H1 (cell line): ENCODE measurements at regions not wholly inside any gene's neighbourhood (a gene's known extent, or its start where the extent isn't known, plus 50 kb on each side); places are given as distances from the start of the nearest gene placed in this dataset.

Experiments
- BACH1 ChIP-seq: IDR thresholded peaks from 2 replicates; pipeline ENCODE4 v1.6.1; 2012; ENCODE audit warnings: low read length, improper control_type of control experiment
- BRCA1 ChIP-seq: IDR thresholded peaks from 2 replicates; pipeline ENCODE4 v1.6.1; 2012; ENCODE audit warnings: low read depth, low read length, improper control_type of control experiment
- FOSL1 ChIP-seq: IDR thresholded peaks from 2 replicates; pipeline ENCODE4 v1.6.1; 2011; ENCODE audit warnings: mild to moderate bottlenecking, low read depth, low read length, moderate library complexity; ENCODE audit not compliant: insufficient read depth
- GABPA ChIP-seq: IDR thresholded peaks from 2 replicates; pipeline ENCODE4 v1.6.1; 2011; ENCODE audit warnings: mild to moderate bottlenecking, low read length, moderate library complexity, borderline replicate concordance; ENCODE audit not compliant: insufficient read depth
- MAFK ChIP-seq: IDR thresholded peaks from 2 replicates; pipeline ENCODE4 v1.6.1; 2012; ENCODE audit warnings: low read depth, mild to moderate bottlenecking, improper control_type of control experiment, low read length
- POLR2A ChIP-seq, 2 experiments: IDR thresholded peaks; 1 replicate in 1 of 2; 2 replicates in 1 of 2; pipeline ENCODE4 v1.6.1; 2011; ENCODE audit warnings: low read depth in 2 of 2, low read length in 2 of 2, mild to moderate bottlenecking in 2 of 2; ENCODE audit errors: control extremely low read depth in 1 of 2
- SP1 ChIP-seq: IDR thresholded peaks from 2 replicates; pipeline ENCODE4 v1.6.1; 2011; ENCODE audit warnings: low read depth, low read length
- SP2 ChIP-seq: IDR thresholded peaks from 2 replicates; pipeline ENCODE4 v1.6.1; 2012; ENCODE audit warnings: mild to moderate bottlenecking, low read length, inconsistent platforms
- SUZ12 ChIP-seq: fragments of 200-600 bp; sonication (generic); IDR thresholded peaks from 2 replicates; pipeline ENCODE4 v1.6.1; 2012; ENCODE audit warnings: mild to moderate bottlenecking, inconsistent platforms, low read length, moderate library complexity, mixed read lengths
- TAF1 ChIP-seq: IDR thresholded peaks from 2 replicates; pipeline ENCODE4 v1.6.1; 2011; ENCODE audit warnings: mild to moderate bottlenecking, low read depth, low read length
- TF ChIP-seq, protein P1 (sequence below), 3 experiments: IDR thresholded peaks; 1 replicate in 2 of 3; 2 replicates in 1 of 3; pipeline versions ENCODE4 v1.5.1 to v1.6.1; 2011; ENCODE audit warnings: low read length in 3 of 3, mild to moderate bottlenecking in 3 of 3, inconsistent platforms in 2 of 3, low read depth in 1 of 3, moderate library complexity in 1 of 3; ENCODE audit not compliant: insufficient read depth in 1 of 3; ENCODE audit errors: control extremely low read depth in 1 of 3

GRCh38 chr1:209377995-209378394 is 205.5 kb upstream of the CAMK1G start:
- no peak for TF ChIP-seq MAFK
- no peak for TF ChIP-seq SP1
- TF ChIP-seq, protein P1, sequence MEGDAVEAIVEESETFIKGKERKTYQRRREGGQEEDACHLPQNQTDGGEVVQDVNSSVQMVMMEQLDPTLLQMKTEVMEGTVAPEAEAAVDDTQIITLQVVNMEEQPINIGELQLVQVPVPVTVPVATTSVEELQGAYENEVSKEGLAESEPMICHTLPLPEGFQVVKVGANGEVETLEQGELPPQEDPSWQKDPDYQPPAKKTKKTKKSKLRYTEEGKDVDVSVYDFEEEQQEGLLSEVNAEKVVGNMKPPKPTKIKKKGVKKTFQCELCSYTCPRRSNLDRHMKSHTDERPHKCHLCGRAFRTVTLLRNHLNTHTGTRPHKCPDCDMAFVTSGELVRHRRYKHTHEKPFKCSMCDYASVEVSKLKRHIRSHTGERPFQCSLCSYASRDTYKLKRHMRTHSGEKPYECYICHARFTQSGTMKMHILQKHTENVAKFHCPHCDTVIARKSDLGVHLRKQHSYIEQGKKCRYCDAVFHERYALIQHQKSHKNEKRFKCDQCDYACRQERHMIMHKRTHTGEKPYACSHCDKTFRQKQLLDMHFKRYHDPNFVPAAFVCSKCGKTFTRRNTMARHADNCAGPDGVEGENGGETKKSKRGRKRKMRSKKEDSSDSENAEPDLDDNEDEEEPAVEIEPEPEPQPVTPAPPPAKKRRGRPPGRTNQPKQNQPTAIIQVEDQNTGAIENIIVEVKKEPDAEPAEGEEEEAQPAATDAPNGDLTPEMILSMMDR (IDR thresholded peaks at IDR 0.05; ENCODE audit: control extremely low read depth in 1 of 3, insufficient read depth in 1 of 3, low read depth in 1 of 3, low read length in 3 of 3) = no peak
- no peak for TF ChIP-seq TAF1
- no peak for TF ChIP-seq POLR2A (IDR thresholded peaks at IDR 0.05; ENCODE audit: control extremely low read depth in 1 of 2, low read depth in 2 of 2, low read length in 2 of 2)
- TF ChIP-seq SUZ12 = no peak
- no peak for TF ChIP-seq BRCA1
- TF ChIP-seq GABPA = no peak
- no peak for TF ChIP-seq FOSL1
- TF ChIP-seq SP2 = no peak
- no peak for TF ChIP-seq BACH1
